ENCODE measurements at regions not wholly inside any gene's neighbourhood (a gene's known extent, or its start where the extent isn't known, plus 50 kb on each side); places are given as distances from the start of the nearest gene placed in this dataset.

GRCh38 chr21:27168084-27168483, 201.2 kb upstream of the ADAMTS5 start:
- H3K9me3 ChIP-seq = no peaks in the 10 kb centered on the region
- no peaks in the 10 kb centered on the region for H3K36me3 ChIP-seq
- H3K4me1 ChIP-seq = no peaks in the 10 kb centered on the region
- H3K27ac ChIP-seq = no peak overlapping the region
- no peak overlapping the region for H3K4me3 ChIP-seq
- no peak for TF ChIP-seq POLR2A (IDR thresholded peaks at IDR 0.05)
- TF ChIP-seq, protein P1, sequence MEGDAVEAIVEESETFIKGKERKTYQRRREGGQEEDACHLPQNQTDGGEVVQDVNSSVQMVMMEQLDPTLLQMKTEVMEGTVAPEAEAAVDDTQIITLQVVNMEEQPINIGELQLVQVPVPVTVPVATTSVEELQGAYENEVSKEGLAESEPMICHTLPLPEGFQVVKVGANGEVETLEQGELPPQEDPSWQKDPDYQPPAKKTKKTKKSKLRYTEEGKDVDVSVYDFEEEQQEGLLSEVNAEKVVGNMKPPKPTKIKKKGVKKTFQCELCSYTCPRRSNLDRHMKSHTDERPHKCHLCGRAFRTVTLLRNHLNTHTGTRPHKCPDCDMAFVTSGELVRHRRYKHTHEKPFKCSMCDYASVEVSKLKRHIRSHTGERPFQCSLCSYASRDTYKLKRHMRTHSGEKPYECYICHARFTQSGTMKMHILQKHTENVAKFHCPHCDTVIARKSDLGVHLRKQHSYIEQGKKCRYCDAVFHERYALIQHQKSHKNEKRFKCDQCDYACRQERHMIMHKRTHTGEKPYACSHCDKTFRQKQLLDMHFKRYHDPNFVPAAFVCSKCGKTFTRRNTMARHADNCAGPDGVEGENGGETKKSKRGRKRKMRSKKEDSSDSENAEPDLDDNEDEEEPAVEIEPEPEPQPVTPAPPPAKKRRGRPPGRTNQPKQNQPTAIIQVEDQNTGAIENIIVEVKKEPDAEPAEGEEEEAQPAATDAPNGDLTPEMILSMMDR (IDR thresholded peaks at IDR 0.05) = no peak
- no peak for DNase-seq
- no peaks in the 10 kb centered on the region for H3K27me3 ChIP-seq

DNA sequence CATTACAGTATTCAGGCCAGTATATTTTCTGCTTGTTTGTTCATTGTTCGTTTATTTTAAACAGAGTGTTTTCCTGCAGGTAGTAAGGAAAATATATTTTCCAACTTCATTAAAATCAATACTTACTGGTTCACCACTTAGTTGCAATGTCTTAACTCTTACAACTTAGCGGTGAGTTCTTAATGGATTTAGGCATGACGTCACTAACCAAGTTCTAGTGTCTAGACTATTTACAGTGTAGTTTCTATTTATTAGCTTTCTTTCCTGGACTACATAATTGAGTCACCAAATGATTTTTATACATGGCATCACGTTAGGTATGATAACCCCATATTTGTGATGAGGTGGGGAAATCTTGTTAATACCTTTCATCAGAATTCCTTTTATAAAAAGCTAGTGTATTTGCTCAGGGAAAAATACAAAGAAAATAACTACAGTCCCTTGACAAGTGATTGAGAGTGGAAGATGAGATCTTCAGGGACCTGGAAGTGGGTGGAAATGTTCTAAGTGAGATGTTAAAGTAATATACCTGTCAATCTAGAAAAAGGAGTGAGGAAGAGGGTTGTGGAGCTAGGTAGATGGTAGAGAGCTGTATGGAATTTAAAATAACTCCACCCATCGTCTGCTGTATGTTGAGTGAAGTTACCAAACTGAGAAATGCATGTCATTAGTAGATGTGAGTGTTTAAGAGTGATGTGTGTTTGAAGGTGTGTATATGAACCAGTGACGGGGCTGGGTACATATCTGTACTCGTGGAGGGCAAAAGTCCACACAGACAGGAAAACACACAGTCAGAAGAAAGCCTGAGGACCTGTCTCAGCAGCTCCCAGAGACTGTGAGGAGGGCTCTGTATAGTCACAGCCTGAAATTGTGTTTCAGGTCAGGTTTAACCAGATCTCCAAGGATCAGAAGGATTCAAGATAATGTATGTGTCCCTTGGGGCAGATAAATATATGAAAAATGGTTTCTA, 197.6 kb upstream of the ADAMTS5 start:
- H3K27ac ChIP-seq = no peak overlapping the region
- H3K9me3 ChIP-seq = no peaks in the 10 kb centered on the region
- TF ChIP-seq, protein P1 (IDR thresholded peaks at IDR 0.05) = no peak
- TF ChIP-seq POLR2A (IDR thresholded peaks at IDR 0.05) = no peak
- no peaks in the 10 kb centered on the region for H3K4me1 ChIP-seq
- no peak for DNase-seq
- H3K27me3 ChIP-seq = no peaks in the 10 kb centered on the region
- H3K36me3 ChIP-seq = no peaks in the 10 kb centered on the region
- H3K4me3 ChIP-seq = no peak overlapping the region

- no peak for DNase-seq
- H3K27ac ChIP-seq = no peak overlapping the region
Observed at GRCh38 chr21:27158967-27159366, 192.1 kb upstream of the ADAMTS5 start.

GRCh38 chr21:27157097-27157496, 190.2 kb upstream of the ADAMTS5 start:
- Histone ChIP-seq H3K27me3 (no peaks in the 10 kb centered on the region), H3K4me1 (no peaks in the 10 kb centered on the region), H3K36me3 (no peaks in the 10 kb centered on the region), H3K27ac (no peak overlapping the region), H3K9me3 (no peaks in the 10 kb centered on the region), H3K4me3 (no peak overlapping the region)
- no peak for DNase-seq
- TF ChIP-seq, protein P1 (IDR thresholded peaks at IDR 0.05) = no peak
- no peak for TF ChIP-seq POLR2A (IDR thresholded peaks at IDR 0.05)

More at GRCh38 chr21:27158967-27159366, 192.1 kb upstream of the ADAMTS5 start:
- no peaks in the 10 kb centered on the region for H3K27me3 ChIP-seq
- no peak overlapping the region for H3K4me3 ChIP-seq
- H3K36me3 ChIP-seq = no peaks in the 10 kb centered on the region
- TF ChIP-seq POLR2A (IDR thresholded peaks at IDR 0.05) = no peak
- TF ChIP-seq, protein P1 (IDR thresholded peaks at IDR 0.05) = no peak
- no peaks in the 10 kb centered on the region for H3K4me1 ChIP-seq
- H3K9me3 ChIP-seq = no peaks in the 10 kb centered on the region

GRCh38 chr21:27156666-27157065, 189.8 kb upstream of the ADAMTS5 start:
- H3K27me3 ChIP-seq = no peaks in the 10 kb centered on the region
- H3K4me1 ChIP-seq = no peaks in the 10 kb centered on the region
- no peak overlapping the region for H3K27ac ChIP-seq
- H3K36me3 ChIP-seq = no peaks in the 10 kb centered on the region
- TF ChIP-seq POLR2A (IDR thresholded peaks at IDR 0.05) = no peak
- TF ChIP-seq, protein P1 (IDR thresholded peaks at IDR 0.05) = no peak
- H3K4me3 ChIP-seq = no peak overlapping the region
- no peaks in the 10 kb centered on the region for H3K9me3 ChIP-seq
- DNase-seq = no peak
